Stromal cell of bone marrow (primary cell): ENCODE measurements at regions not wholly inside any gene's neighbourhood (a gene's known extent, or its start where the extent isn't known, plus 50 kb on each side); places are given as distances from the start of the nearest gene placed in this dataset.

Experiments used
- DNase-seq: peaks from one replicate; pipeline ENCODE4 v3.0.0-alpha.2; 2012; ENCODE audit warnings: low read depth

DNA sequence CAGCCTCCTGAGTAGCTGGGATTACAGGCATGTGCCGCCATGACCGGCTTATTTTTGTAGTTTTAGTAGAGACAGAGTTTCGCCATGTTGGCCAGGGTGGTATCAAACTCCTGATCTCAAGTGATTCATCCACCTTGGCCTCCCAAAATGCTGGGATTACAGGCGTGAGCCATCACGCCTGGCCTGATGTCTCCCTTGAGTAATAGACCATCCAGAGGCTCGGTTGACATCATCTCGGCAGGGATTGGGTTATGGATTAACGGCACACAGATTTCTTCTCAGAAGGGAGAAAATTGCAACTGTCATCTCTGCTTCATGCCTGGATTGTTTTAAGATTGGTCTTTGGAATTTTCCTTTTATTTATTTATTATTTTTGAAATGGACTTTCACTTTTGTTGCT, 239.2 kb upstream of the LARGE1 start:
- no peak for DNase-seq

DNA sequence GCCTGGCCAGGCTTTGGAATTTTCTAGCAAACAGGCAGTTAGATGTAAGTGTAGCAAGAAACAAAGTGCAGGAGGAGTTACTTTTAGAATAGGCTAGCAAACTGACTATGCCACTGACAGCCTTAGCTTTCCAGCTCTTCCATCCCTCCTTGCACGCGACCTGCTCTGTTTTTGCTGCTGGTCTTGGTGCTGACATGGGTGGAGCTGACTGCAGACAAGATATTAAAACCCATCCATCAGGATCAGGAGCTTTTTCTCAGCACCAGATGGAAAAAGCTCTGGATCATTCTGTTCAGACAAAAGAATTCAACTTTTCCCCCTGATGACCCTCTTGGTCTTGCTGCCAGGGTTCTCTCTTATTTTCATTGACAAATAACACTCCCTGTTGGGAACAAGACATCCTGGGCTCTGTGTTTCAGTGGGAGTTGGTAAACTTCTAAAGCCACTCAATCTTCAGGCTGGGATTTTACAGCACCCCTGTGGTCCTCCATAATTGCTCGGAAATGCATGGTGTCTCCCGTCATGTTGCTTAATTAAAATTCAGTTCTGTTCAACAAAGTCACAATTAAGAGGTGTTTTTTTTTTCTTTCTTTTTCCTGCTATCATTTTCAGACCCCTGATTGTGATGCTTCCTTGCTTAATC, 240.0 kb upstream of the LARGE1 start:
- no peak for DNase-seq

DNA sequence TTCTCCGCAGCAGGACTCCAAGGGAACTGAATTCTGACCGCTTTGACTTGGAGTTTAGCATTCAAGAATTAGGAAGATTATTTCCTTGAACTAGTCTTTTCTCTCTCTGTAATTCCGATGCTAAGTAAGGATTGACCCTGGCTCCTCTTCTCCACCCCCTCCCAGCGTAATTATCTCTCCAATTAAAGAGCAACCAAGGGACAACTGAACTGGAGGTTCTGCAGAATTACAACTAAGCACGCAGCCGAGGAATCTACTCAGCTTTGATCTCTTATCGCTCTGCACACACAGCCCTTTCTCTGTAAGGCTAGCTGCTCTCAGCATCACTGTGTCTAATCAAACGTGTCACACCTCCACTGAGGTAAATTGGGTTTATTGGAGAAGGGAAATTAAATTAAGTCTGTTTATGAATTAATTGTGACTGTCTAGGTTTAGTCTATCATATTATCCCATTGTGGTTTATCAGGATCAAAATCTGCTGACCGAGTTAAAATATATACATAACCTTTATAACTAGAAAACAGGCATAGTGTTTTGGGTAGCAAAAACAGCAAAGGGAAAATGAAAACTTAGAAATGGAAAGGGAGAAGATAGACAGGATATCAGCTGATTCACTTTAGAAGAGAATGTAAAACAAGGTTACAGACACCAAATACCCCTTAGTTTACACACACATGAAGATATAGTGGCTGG, 241.3 kb upstream of the LARGE1 start:
- no peak for DNase-seq

DNA sequence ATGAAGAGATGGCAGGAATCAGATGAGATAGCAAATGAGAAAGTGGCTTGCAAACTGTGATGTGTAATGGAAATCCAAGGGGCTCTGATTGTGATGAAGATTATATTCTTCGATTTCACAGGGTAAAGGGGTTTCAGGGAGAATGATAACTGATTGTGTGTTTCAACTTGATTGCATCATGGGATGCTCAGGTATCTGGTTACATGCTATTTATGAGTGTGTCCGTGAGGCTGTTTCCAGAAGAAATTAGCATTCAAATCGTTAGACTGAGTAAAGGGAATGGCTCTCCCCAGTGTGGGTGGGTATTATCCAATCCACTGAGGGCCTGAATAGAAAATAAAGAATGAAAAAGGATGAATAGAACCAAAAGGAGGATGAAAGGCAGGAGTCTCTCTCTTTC, 278.7 kb upstream of the LARGE1 start:
- no peak for DNase-seq

DNA sequence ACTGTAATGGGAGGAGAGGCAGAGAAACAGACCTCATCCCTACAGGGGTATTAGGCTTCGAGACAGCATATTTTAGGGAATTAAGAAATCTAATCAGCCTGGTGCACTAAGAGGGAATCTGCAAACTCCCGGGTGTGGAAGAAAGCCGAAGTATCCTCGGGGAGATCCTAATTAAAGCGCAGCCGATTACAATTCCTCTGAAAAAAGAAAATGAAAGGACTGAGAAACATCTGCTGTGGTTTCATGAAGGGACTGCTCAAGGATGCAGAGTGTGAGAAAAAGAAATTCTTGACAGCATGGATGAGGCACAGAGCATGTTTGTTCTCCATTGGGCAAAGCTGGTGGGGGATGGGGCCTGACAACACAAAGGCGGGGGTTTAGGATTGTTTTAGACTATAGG, 290.0 kb upstream of the LARGE1 start:
- no peak for DNase-seq

DNA sequence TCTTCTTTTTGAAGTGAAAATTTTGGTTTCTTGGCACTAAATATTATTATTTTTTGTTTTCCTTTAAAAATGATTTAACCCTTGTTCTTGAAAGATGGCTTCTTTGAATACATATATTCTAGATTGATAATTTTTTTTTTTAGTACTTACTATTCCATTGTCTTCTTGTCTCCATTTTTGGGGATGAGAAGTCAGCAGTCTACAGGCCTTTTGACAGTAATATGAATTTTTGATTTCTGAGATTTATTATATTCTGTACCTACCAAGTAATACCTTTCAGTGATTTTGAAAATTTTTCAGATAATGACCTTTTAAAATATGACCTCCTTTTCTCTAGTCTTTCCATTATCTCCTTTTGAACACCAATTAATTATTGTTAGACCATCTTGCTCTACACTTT, 294.1 kb upstream of the LARGE1 start:
- DNase-seq, result no peak

DNA sequence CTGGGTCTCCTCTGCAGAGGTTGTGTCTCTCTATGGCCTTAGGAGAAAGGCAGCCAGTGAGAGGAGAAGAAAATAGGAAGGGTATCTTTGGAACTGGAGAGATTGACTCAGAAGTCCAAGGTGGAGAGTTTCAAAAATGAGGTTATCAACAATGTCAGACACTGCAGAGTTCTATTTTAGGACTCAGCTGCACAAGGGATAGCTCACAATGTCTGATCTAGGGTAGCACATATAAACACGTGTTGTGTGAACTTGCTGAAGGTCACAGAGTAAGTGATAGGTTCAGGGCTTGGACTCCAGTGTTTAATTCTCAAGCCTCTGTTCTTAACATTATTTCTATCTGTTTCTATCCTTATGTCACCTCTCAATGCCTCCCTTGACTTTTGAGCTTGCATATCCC, 305.0 kb upstream of the LARGE1 start:
- DNase-seq, result no peak

DNA sequence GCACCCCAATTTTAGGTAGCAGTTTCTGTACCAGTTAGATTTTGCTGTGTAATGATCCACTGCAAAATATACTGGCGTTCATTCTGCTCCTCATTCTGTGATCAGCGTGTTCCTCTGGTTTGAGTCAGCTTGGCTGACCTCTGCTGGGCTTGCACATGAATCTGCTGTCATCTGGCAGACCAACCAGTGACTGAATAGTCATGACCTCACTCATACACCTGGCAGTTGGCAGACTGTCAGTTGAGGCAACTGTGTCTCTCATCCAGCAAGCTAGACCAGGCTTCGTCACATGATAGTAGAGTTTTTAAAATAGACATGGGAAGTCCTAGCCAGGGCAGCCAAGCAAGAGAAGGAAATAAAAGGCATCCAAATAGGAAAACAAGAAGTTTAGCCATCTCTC, 316.3 kb upstream of the LARGE1 start:
- no peak for DNase-seq

DNA sequence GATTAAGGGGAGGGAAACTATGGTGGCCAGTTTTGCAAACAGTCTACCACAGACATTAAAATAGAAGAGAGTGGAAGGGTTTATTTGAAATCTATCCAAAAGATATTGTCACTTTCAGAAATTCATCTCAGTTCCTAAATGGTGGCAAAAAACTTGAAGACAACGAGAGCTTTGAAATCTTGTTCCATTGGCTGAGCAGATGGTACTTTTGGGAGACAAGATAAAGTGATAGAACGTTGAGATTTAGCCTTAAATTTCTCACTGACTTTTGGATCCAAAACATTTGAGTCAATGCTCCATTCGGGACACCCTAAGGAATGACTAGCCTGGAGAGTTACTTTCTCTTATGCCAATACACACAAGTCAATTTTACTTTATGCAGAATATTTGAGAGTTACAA, 319.1 kb upstream of the LARGE1 start:
- no peak for DNase-seq

DNA sequence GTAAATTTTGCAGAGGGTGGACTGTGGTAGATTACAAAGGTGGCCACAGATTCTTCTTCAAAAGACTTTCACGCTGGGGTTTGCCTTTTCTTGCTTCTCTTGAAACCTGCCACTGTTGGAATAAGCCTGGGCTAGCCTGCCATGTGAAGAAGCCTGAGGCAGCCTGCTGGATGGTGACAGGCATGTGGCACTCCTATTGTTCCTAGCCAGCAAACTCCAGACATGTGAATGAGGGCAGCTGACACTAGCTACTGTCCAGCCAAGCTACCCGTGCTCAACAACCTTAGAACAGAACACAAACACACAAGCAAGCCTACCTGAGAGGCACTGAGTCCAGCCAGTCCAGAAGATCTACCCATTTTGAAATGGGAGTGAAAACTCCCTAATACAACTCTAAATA, 322.7 kb upstream of the LARGE1 start:
- DNase-seq, result no peak

DNA sequence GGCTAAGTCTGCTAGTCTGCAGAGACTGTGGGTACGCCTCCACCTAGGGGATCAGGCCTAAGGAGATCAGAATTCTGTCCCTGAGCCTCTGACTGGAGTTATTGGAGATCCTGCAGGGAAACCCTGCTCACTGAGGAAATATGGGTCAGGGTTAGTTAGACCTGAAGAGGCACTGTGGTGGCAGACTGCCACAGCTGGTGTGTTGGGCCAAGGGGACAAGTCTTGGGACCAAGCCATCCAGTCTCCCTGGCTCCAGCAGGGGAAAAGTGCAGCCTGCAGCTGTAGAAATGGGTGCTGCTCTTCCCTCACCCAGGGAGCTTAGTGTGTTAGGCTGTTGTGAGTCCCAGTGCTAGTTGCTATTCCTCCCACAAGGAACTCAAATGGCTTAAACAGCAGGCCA, 334.8 kb upstream of the LARGE1 start:
- no peak for DNase-seq

DNA sequence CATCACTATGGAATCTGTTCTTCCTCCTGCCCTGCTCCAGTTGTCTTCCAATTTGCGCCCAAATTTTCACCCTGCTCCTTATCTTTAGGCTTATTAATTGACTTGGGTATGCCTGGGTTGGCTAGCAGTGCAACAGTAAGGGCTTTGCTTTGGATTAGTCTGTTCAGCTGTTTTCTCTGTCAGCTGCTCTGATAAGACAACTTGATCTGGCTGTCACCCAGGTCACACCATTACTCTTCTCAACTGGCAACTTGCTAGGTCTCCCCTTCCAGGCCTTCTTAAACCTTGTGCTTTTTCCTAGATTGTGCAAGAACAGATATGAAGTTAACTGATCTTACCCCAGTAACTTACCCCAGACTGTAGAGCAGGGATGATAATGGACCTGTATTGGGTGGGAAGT, 357.8 kb upstream of the LARGE1 start:
- no peak for DNase-seq

DNA sequence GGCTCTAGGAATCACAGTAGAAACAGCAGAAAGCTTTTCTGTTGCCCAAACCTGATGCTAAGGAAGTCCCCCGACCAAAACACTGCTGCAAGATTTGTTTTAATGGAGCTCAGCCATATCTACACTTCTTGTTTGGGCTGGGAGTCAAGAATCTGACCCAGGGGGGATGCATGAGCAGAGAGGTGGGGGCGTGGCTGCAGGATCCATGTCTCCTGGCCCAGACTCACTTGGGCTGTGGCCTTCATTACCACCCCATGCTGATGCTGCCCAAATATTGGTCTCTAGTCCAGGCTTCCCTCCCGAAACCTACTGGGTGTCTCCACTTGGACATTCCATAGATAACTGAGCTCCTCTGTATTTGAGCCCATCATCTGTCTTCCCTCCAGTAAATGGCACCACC, 361.5 kb upstream of the LARGE1 start:
- DNase-seq, result no peak

DNA sequence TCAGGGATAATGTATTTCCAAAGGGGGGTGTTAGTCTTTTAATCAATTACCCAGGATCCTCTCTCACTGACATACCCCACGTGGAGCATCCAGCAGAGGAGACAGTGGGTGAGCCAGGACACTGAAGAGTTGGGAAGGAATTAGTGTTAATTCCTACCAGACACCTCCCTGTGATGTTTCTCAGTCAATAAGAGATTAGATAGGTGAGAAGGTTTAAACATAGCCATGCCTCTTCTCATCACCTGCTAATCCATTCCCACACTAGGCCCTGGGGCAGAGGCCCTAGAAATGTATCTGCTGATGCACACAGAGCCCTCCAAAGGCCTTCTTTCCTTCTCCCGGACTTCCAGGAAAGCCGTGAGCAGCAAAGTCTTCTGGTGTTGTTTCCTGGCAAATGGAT, 363.6 kb upstream of the LARGE1 start:
- no peak for DNase-seq

DNA sequence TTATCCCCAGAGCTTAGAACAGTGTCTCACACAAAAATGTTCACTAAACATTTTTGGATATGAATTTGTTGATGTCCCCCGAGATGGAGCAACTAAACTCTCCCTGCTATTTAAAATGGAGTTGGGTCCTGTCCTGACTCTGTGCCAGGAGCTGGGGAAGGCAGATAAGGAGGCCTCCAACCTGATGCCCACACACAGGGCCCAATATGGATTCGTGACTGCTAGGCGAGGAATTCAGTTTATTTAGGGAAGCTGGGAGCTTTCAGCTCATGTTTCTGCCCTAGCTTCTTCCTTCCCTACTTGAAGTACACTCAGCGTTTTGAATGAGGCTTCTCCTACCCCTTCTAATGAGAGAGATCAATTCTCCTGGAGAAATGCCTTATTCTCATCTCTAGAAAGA, 373.0 kb upstream of the LARGE1 start:
- DNase-seq, result no peak

DNA sequence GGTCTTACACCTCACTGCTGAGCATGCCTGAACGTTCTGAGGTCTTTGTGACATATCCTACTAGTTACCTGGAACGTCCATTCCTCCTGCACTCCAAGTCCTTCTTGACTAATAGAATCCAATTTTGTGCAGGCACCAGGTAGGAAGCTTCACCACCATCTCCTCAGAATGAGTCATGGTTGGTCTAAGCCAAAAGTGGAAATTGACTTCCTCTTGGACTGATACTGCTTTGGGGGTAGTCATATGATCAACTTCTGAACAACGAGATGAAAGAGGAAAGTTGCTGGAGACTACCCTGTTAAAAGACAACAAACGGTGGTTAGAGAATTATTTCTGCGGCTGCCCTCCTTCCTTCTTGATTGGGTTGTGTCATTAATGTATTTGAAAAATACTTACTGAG, 374.2 kb upstream of the LARGE1 start:
- DNase-seq, result no peak

DNA sequence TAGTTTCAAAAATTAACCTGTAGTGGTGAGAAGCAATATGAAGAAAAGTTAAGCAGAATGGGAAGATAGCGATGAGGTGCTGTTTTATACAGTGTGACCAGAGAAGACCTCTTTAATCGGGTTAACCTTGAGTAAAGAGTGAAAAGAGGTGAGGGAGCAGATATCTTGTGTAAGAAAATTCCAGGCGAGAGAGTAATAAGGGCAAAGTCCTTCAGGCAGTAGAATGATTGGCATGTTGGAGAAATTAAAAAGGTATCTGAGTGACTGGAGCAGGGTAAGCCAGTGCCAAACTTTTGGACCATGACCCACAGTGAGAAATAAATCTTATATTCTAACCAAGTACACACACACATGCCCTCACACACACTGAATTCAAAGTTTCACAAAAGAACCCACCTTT, 374.7 kb upstream of the LARGE1 start:
- DNase-seq, result no peak

DNA sequence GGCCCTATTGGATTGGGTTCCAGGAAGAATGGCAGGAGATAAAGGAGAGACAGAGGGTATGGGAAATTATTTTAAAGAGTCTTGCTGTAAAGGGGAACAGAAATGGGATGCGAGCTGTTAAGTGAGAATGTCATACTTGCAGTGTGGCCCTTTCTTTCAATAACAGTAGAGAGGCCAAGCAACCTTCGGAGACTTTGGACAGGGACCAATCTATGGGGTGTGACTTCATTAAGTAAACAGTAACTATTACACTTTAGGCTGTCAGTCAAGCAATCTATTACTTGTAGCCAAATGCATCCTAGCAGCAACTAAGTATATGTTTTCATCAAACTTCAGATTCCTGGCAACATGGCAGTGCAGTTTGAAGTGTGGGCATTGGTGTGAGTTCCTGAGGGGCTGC, 376.2 kb upstream of the LARGE1 start:
- no peak for DNase-seq

DNA sequence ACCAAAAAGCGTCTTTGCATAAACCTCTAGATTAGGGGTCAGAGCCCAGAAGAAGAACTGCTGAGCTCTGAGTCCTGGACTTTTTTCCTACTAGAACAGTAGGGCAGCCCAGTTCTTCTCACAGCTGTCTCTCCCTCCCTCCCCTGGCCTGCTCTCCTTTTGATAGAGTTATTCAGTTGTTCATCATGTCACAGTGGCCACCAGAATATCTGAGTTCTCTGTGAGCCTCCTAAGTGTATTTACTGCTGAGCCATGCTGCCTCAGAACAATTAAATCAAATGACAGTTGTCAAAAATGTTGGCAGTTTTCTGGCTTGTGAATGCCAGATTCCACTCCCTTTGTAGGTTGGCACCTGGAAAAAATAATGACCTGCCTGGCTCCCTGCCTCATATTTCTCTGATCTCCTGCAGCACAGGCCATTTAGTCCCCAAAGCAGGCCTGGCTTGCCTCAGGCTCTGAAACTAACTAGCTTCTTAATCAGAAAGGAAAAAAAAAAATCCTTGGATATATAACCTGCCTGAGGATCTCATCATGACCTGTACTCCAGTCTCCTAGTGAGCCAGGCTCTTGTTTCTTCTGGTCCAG, 377.4 kb upstream of the LARGE1 start:
- DNase-seq, result no peak

DNA sequence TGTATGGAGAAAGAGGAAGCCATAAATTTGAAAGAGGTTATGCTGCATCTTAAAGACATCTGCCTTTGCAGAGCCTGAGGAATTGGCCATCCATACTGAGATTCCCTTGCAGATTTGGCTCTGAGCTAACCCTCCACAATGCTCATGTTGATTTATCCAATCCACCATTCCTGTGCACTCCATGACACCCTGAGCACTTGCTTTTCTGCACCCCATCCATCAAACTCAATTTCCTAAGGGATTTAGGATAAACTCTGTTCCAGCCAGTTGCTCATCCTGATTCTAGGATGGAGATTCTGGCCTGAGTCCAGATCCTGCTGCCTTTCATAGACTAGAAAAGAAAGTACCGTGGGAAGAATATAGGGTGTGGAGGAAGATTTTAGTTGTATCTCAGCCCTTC, 379.2 kb upstream of the LARGE1 start:
- DNase-seq, result no peak

DNA sequence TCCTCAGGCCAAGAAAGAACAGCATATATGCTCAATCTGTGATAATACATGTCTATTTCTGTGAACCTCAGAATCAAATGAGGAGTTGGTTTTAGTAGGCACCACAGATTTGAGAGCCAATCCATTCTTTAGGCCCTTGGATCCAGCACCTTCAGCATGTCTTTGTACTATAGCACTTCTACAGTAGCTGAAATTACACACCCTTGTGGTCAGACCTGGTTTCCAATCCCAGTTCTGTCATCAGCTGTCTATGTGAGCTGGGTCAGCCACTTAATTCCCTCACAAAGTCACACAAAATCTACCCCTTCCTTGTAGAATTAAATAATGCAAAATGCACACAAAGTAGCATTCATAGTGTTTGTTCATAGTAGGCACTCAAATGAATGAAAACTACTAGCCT, 381.3 kb upstream of the LARGE1 start:
- DNase-seq, result no peak

DNA sequence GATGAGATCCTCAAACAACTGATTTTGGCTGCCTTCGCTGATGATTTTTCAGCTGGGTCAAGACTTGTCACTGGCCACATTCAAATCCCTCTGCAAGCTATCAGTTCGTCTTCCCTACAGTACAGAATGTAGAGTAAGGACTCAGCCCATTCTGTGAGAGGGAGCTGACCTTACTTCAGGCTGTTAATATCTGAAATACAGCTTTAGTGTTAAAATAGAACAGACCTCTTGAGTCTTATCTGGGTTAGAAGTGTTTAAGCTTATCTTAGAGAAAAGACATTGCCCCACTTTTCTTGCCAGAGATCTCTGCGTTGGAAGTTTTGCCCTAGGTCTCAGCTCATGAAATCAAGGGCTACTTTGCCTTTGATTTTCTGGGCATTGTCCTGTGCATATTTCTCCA, 383.4 kb upstream of the LARGE1 start:
- no peak for DNase-seq

DNA sequence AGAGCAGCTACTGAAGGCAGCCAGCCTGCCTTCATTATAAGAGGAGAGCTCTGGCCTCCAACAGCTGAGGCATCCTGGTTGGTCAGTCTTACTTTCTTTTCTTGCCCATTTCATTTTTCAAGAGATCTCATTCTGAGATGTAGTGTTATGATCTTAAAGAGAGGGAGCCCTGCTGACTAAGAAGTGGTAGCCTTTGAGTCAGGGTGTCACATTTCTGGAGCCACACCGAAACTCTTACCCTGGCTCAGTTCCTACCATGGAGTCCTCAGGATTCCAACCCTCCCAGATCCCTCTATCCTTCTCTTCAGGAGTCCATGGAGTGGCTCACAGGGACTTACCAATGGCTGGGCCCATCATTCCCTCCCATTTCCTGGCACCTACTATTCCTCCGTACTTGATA, 386.1 kb upstream of the LARGE1 start:
- no peak for DNase-seq

DNA sequence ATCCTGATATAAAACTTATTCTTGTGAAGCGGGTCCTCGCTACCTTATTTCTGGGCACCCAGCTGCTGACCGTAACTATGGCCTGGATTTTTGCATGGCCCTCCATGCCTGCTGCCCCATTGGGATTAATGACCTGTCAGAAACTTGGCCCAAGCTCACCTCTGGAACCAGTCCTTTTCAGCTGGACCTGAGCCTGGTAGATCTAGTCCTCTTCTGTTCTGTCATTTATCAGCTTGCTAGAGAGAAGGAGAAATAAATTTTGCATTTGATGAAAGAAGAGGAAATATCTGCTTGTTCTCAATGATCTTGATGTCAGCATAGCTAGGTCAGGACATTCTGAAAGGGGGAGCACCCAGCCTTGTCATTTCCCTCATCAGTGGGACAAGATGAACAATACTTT, 387.8 kb upstream of the LARGE1 start:
- DNase-seq, result no peak
